ENCODE measurements at regions not wholly inside any gene's neighbourhood (a gene's known extent, or its start where the extent isn't known, plus 50 kb on each side); places are given as distances from the start of the nearest gene placed in this dataset.

GRCh38 chr2:215207041-215207440, 68.6 kb upstream of the ABCA12 start:
- Histone ChIP-seq H2BK20ac (ENCODE audit: low read depth, low read length) (no peak overlapping the region), H3K4me1 (ENCODE audit: control insufficient read depth, insufficient read depth, low read length) (no peaks in the 10 kb centered on the region), H4K91ac (ENCODE audit: insufficient read depth, low read depth, low read length) (no peak overlapping the region), H3K79me1 (ENCODE audit: low read depth in 1 of 2, low read length in 2 of 2) (no peaks in the 10 kb centered on the region), H2AK5ac (ENCODE audit: low read depth, low read length) (no peak overlapping the region), H4K8ac (ENCODE audit: low read depth in 2 of 2, low read length in 2 of 2) (no peak overlapping the region), H3K4me3 (ENCODE audit: insufficient read depth, low read depth, low read length) (no peak overlapping the region), H2BK15ac (ENCODE audit: low read depth, low read length) (no peak overlapping the region), H3K27me3 (ENCODE audit: control insufficient read depth, insufficient read depth, low read length) (no peaks in the 10 kb centered on the region), H3K9me3 (ENCODE audit: control insufficient read depth, insufficient read depth, low read length) (peaks cover 4% of the 10 kb centered on the region; the same call in 1 of the 2 replicates), H3K4me2 (ENCODE audit: low read depth, low read length) (no peak overlapping the region), H2BK120ac (ENCODE audit: low read depth, low read length) (no peak overlapping the region), H3K18ac (ENCODE audit: low read depth, low read length) (no peak overlapping the region), H3K4ac (ENCODE audit: low read depth, low read length) (no peak overlapping the region), H3K56ac (ENCODE audit: extremely low read depth, insufficient read depth, low read length) (no peak overlapping the region), H3K9ac (ENCODE audit: low read depth, low read length) (no peak overlapping the region), H4K20me1 (ENCODE audit: insufficient read depth, low read length) (no peaks in the 10 kb centered on the region), H2AFZ (replicated peaks; ENCODE audit: low read length, poor library complexity) (no peak overlapping the region), H3K14ac (replicated peaks; ENCODE audit: low read depth, low read length) (no peak overlapping the region), H3K27ac (ENCODE audit: insufficient read depth, low read length) (no peak overlapping the region), H2BK5ac (ENCODE audit: low read depth, low read length, poor library complexity, severe bottlenecking) (no peak overlapping the region), H3K9me1 (ENCODE audit: insufficient read depth, low read length) (no peaks in the 10 kb centered on the region), H4K5ac (ENCODE audit: low read depth, low read length) (no peak overlapping the region), H3K36me3 (ENCODE audit: control insufficient read depth, insufficient read depth, low read length) (no peaks in the 10 kb centered on the region), H2AK9ac (replicated peaks; ENCODE audit: low read depth, low read length, poor library complexity) (no peak overlapping the region), H3K23ac (ENCODE audit: low read depth, low read length) (no peak overlapping the region)
- BruUV-seq (replicated peaks): no TSS peak
- ChIA-PET POLR2A (ENCODE audit: unreplicated experiment) (no interaction called here), CTCF (interaction anchor here (0.6 kb wide), 1 partner anchor 73 kb away, joined by 7 read pairs; no protein-coding TSS in a partner anchor)
- DNase-seq (no peak), ATAC-seq (ENCODE audit: low read depth) (no peak)
- TF ChIP-seq USF2 (IDR thresholded peaks at IDR 0.05; ENCODE audit: low read depth, low read length) (no peak), RCOR1 (IDR thresholded peaks at IDR 0.05; ENCODE audit: insufficient replicate concordance, low read length) (no peak), NFE2L2 (IDR thresholded peaks at IDR 0.05; ENCODE audit: low read depth, low read length) (no peak), CTCF (conservative IDR thresholded peaks at IDR 0.05; ENCODE audit: low read depth, low read length) (no peak), POLR2A (IDR thresholded peaks at IDR 0.05; ENCODE audit: low read depth, low read length) (no peak)
- dilution Hi-C loops (cut with HindIII; ENCODE audit: low sequenced_read_pairs, unreplicated experiment) (no loop called here), intact Hi-C loops (cut with micrococcal nuclease) (no loop called here), in situ Hi-C loops (cut with MboI; ENCODE audit: low sequenced_read_pairs) (no loop called here)
